ENCODE measurements at regions not wholly inside any gene's neighbourhood (a gene's known extent, or its start where the extent isn't known, plus 50 kb on each side); places are given as distances from the start of the nearest gene placed in this dataset.

DNA sequence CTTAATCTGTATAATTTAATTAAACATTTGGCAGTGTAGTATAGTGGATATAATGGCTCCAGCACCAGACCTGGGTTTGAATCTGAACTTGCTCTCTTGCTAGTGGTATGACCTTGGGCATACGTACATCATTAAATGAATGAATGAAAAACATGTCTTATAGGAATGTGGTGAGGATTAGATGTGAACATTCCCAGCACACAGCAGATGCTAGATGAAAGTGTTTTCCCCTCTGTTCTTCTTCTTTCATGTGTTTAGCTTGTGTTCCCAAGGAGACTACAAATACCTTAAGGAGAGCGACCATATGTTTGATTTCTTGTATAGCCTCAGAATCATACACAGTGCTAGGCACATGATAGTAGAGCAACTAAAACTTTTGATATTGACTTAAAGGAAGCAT lies 56.5 kb downstream of the CT47B1 start:
- TF ChIP-seq CTCF (IDR thresholded peaks at IDR 0.05; ENCODE audit: insufficient read depth, low read length, poor library complexity, severe bottlenecking) = no peak
- Histone ChIP-seq H3K36me3 (ENCODE audit: control insufficient read depth, insufficient read depth, low read length) (no peaks in the 10 kb centered on the region), H3K4me3 (ENCODE audit: low read depth, low read length) (no peak overlapping the region), H3K27me3 (ENCODE audit: control insufficient read depth, insufficient read depth, low read length) (no peaks in the 10 kb centered on the region)
- no peak for DNase-seq (ENCODE audit: low read depth)

DNA sequence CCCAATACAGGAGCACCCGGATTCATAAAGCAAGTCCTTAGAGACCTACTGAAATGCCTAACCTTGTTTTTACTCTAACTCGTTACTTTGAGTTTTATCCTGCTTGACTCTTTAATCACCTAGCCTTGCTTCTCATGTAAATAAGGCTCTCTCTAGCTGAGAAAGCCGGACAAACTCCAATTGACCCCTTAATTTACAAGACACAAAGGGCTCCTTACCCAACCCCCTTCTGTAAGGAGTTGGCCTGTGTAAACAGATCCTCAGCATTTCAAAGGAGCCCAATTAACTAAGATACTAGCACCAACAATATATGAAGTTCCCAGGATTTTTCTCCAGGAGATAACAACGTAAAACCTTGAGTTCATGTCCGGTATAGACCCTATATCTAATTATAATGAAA lies 61.7 kb downstream of the CT47B1 start:
- Histone ChIP-seq H3K4me3 (ENCODE audit: low read depth, low read length) (no peak overlapping the region), H3K27me3 (ENCODE audit: control insufficient read depth, insufficient read depth, low read length) (no peaks in the 10 kb centered on the region)
- no peak for TF ChIP-seq CTCF (IDR thresholded peaks at IDR 0.05; ENCODE audit: insufficient read depth, low read length, poor library complexity, severe bottlenecking)

GRCh38 chrX:120801426-120801825 lies 74.2 kb downstream of the CT47B1 start:
- DNase-seq (ENCODE audit: low read depth) = no peak
- Histone ChIP-seq H3K36me3 (ENCODE audit: control insufficient read depth, insufficient read depth, low read length) (no peaks in the 10 kb centered on the region), H3K27me3 (ENCODE audit: control insufficient read depth, insufficient read depth, low read length) (no peaks in the 10 kb centered on the region), H3K4me3 (ENCODE audit: low read depth, low read length) (no peak overlapping the region)
- TF ChIP-seq CTCF (IDR thresholded peaks at IDR 0.05; ENCODE audit: insufficient read depth, low read length, poor library complexity, severe bottlenecking) = no peak

More for the DNA sequence above, 61.7 kb downstream of the CT47B1 start:
- H3K36me3 ChIP-seq (ENCODE audit: control insufficient read depth, insufficient read depth, low read length) = no peaks in the 10 kb centered on the region
- no peak for DNase-seq (ENCODE audit: low read depth)

GRCh38 chrX:120797188-120797851 lies 78.3 kb downstream of the CT47B1 start:
- H3K4me3 ChIP-seq (ENCODE audit: low read depth, low read length) = no peak overlapping the region
- H3K27me3 ChIP-seq (ENCODE audit: control insufficient read depth, insufficient read depth, low read length) = no peaks in the 10 kb centered on the region
- TF ChIP-seq CTCF (IDR thresholded peaks at IDR 0.05; ENCODE audit: insufficient read depth, low read length, poor library complexity, severe bottlenecking) = no peak
- no peak for DNase-seq (ENCODE audit: low read depth)
- no peaks in the 10 kb centered on the region for H3K36me3 ChIP-seq (ENCODE audit: control insufficient read depth, insufficient read depth, low read length)

DNA sequence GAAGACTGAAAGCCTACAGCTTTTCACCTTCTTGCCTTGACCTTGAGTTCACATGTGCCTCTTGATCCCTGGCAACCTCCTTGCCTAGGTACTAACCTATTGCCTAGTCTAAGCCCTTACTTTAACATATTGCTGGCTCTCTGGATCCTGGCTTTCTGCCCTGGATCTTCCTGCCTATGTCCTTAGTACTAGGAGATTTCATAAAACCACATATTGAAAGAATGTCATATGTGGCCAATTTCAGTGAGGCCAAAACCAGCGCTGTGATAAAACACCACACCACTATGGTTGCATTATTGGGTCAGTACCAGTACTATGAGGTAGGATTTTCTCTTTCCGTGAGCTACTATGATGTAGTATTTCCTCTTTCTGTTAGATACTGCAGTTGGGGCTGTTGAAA lies 80.4 kb downstream of the CT47B1 start:
- DNase-seq (ENCODE audit: low read depth) = no peak
- no peak overlapping the region for H3K4me3 ChIP-seq (ENCODE audit: low read depth, low read length)
- H3K36me3 ChIP-seq (ENCODE audit: control insufficient read depth, insufficient read depth, low read length) = no peaks in the 10 kb centered on the region
- TF ChIP-seq CTCF (IDR thresholded peaks at IDR 0.05; ENCODE audit: insufficient read depth, low read length, poor library complexity, severe bottlenecking) = no peak
- H3K27me3 ChIP-seq (ENCODE audit: control insufficient read depth, insufficient read depth, low read length) = no peaks in the 10 kb centered on the region

GRCh38 chrX:120794525-120794975 lies 81.1 kb downstream of the CT47B1 start:
- Histone ChIP-seq H3K36me3 (ENCODE audit: control insufficient read depth, insufficient read depth, low read length) (no peaks in the 10 kb centered on the region), H3K4me3 (ENCODE audit: low read depth, low read length) (no peak overlapping the region), H3K27me3 (ENCODE audit: control insufficient read depth, insufficient read depth, low read length) (no peaks in the 10 kb centered on the region)
- no peak for TF ChIP-seq CTCF (IDR thresholded peaks at IDR 0.05; ENCODE audit: insufficient read depth, low read length, poor library complexity, severe bottlenecking)
- no peak for DNase-seq (ENCODE audit: low read depth)
